HL-60 (cell line): ENCODE measurements at regions not wholly inside any gene's neighbourhood (a gene's known extent, or its start where the extent isn't known, plus 50 kb on each side); places are given as distances from the start of the nearest gene placed in this dataset.
A peak's percentile ranks its signal among the peaks of the same experiment; 100 is the strongest.
"Not testable (repeated sequence)": the region's sequence is repeated elsewhere in the genome, so short reads cannot be mapped to it uniquely, and the experiment has no call there.

Source experiments
- DNase-seq, 2 experiments: peaks; one replicate each; pipeline ENCODE4 v3.0.0-alpha.2; 2010 to 2020; ENCODE audit warnings: low read depth in 1 of 2, low spot score in 1 of 2
- H3K27ac ChIP-seq: fragments of 250-450 bp; sonication (Bioruptor Pico); replicated peaks from 2 replicates; pipeline ENCODE4 v1.5.1; 2020; ENCODE audit warnings: mild to moderate bottlenecking, moderate library complexity
- H3K27me3 ChIP-seq: fragments of 250-450 bp; sonication (Bioruptor Pico); 2 replicates; pipeline ENCODE4 v1.5.1; 2021; ENCODE audit warnings: mild to moderate bottlenecking, moderate library complexity; ENCODE audit not compliant: insufficient read depth, poor library complexity, severe bottlenecking
- H3K4me3 ChIP-seq: replicated peaks from 2 replicates; pipeline ENCODE4 v1.5.1; 2011; ENCODE audit warnings: mild to moderate bottlenecking, control low read depth, low read length; ENCODE audit not compliant: insufficient read depth
- CTCF ChIP-seq: IDR thresholded peaks from one replicate; pipeline ENCODE4 v1.5.1; 2011; ENCODE audit warnings: low read length, control low read depth, inconsistent platforms; ENCODE audit not compliant: insufficient read depth
- GABPA ChIP-seq: IDR thresholded peaks from 2 replicates; pipeline ENCODE4 v1.6.1; 2012; ENCODE audit warnings: low read depth
- POLR2AphosphoS5 ChIP-seq: IDR thresholded peaks from 2 replicates; pipeline ENCODE4 v1.6.1; 2012; ENCODE audit warnings: low read depth
- REST ChIP-seq: IDR thresholded peaks from 2 replicates; pipeline ENCODE4 v1.6.1; 2012; ENCODE audit warnings: low read depth; ENCODE audit not compliant: insufficient replicate concordance
- SPI1 ChIP-seq: IDR thresholded peaks from 2 replicates; pipeline ENCODE4 v1.6.1; 2012; ENCODE audit warnings: low read depth, mild to moderate bottlenecking, borderline replicate concordance

GRCh38 chr6:84967389-84967788 is 203.0 kb upstream of the TBX18 start:
- Histone ChIP-seq H3K4me3 (no peak overlapping the region), H3K27ac (no peak overlapping the region), H3K27me3 (no peaks in the 10 kb centered on the region)
- peak; percentile 7 for TF ChIP-seq CTCF
- no peak for TF ChIP-seq GABPA
- DNase-seq, result peak in 1 of 2 experiments; percentile 18

GRCh38 chr6:84953111-84953755 is 188.8 kb upstream of the TBX18 start:
- no peak for TF ChIP-seq REST
- TF ChIP-seq GABPA, result no peak
- TF ChIP-seq SPI1, result no peak
- TF ChIP-seq CTCF, result no peak
- no peak for TF ChIP-seq POLR2AphosphoS5
- Histone ChIP-seq H3K4me3 (no peak overlapping the region), H3K27ac (no peak overlapping the region), H3K27me3 (no peaks in the 10 kb centered on the region)
- DNase-seq, result no peak

GRCh38 chr6:84944926-84945325 is 180.5 kb upstream of the TBX18 start:
- not testable (repeated sequence) for H3K27ac ChIP-seq, H3K27me3 ChIP-seq, DNase-seq, H3K4me3 ChIP-seq

GRCh38 chr6:84943905-84944304 is 179.5 kb upstream of the TBX18 start:
- DNase-seq, result no peak
- H3K4me3 ChIP-seq, result no peak overlapping the region
- H3K27ac ChIP-seq, result no peak overlapping the region
- H3K27me3 ChIP-seq, result no peaks in the 10 kb centered on the region
- TF ChIP-seq CTCF (no peak), POLR2AphosphoS5 (no peak), SPI1 (no peak), GABPA (no peak), REST (no peak)

- DNase-seq, H3K27me3 ChIP-seq, H3K4me3 ChIP-seq, H3K27ac ChIP-seq: not testable (repeated sequence)
Measured at GRCh38 chr6:84941609-84942008, 177.2 kb upstream of the TBX18 start.
